ENCODE measurements at regions not wholly inside any gene's neighbourhood (a gene's known extent, or its start where the extent isn't known, plus 50 kb on each side); places are given as distances from the start of the nearest gene placed in this dataset.

DNA sequence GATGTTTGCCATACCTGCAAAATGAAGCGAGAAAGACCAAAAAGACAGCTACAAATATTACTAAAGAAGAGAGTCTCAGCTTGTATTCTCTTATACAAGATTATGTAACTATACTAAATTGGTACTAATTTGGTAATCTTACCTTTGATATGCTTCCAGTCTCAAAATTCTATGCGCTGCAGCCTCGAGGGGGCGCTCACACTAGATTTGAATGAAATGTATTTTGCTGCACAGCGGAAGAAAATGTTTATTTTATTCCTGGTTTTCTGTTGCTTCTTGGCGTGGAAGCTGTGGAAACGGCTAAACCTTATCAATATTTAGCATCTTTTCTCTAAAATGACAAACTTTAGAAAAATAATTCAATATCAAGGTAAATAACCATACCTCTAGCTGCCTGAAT lies 267.0 kb upstream of the NUDT12 start:
- Histone ChIP-seq H3K9me3 (ENCODE audit: low read length) (no peaks in the 10 kb centered on the region), H3K27ac (ENCODE audit: low read depth, low read length) (no peak overlapping the region), H3K4me1 (ENCODE audit: insufficient read depth, low read length) (no peaks in the 10 kb centered on the region), H3K27me3 (ENCODE audit: insufficient read depth, low read length, poor library complexity, severe bottlenecking) (no peaks in the 10 kb centered on the region), H3K4me3 (ENCODE audit: low read length) (no peak overlapping the region), H3K36me3 (ENCODE audit: insufficient read depth, low read length) (no peaks in the 10 kb centered on the region)
- H3K36me3 Mint-ChIP-seq = no peaks in the 10 kb centered on the region
- H3K4me1 Mint-ChIP-seq = no peaks in the 10 kb centered on the region
- H3K27me3 Mint-ChIP-seq = no peaks in the 10 kb centered on the region
- H3K9me3 Mint-ChIP-seq = peaks cover 4 to 16% (median 9%) of the 10 kb centered on the region in 5 donors
- POLR2A ChIA-PET = no interaction called here
- no peak for DNase-seq
- no peak overlapping the region for H3K4me3 Mint-ChIP-seq
- CTCF ChIA-PET = no interaction called here
- no peak overlapping the region for H3K27ac Mint-ChIP-seq

- H3K36me3 ChIP-seq (ENCODE audit: insufficient read depth, low read length) = no peaks in the 10 kb centered on the region
- CTCF ChIA-PET = no interaction called here
- POLR2A ChIA-PET = no interaction called here
- Mint-ChIP-seq H3K4me3 (no peak overlapping the region), H3K36me3 (no peaks in the 10 kb centered on the region), H3K27me3 (no peaks in the 10 kb centered on the region), H3K27ac (no peak overlapping the region), H3K4me1 (no peaks in the 10 kb centered on the region), H3K9me3 (peaks cover 1 to 13% (median 7%) of the 10 kb centered on the region in 5 donors)
- no peaks in the 10 kb centered on the region for H3K27me3 ChIP-seq (ENCODE audit: insufficient read depth, low read length, poor library complexity, severe bottlenecking)
- H3K27ac ChIP-seq (ENCODE audit: low read depth, low read length) = no peak overlapping the region
- DNase-seq = no peak
- no peaks in the 10 kb centered on the region for H3K9me3 ChIP-seq (ENCODE audit: low read length)
- H3K4me1 ChIP-seq (ENCODE audit: insufficient read depth, low read length) = no peaks in the 10 kb centered on the region
- H3K4me3 ChIP-seq (ENCODE audit: low read length) = no peak overlapping the region
These were observed 265.4 kb upstream of the NUDT12 start for GRCh38 chr5:103827976-103828375.

DNA sequence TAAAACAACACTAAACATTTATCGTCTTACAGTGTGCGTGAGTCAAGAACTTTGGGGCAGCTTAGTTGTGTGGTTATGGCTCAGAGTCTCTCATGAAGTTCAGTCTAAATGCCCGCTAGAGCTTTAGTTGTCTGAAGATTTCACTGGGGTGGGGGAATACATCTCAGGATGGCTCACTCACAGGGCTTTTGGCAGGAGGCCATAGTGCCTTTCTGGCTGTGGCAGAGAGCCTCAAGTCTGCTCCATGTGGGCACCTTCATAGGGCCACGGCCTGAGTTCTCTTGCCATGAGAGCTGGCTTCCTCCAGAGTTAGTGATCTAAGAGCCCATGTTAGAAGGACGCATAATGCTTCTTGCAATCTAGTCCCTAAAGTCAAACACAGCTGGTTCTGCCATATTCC lies 258.8 kb upstream of the NUDT12 start:
- Mint-ChIP-seq H3K9me3 (peaks cover 2 to 10% (median 4%) of the 10 kb centered on the region in 5 donors), H3K4me1 (no peaks in the 10 kb centered on the region), H3K27ac (no peak overlapping the region), H3K36me3 (no peaks in the 10 kb centered on the region), H3K4me3 (no peak overlapping the region), H3K27me3 (no peaks in the 10 kb centered on the region)
- Histone ChIP-seq H3K4me1 (ENCODE audit: insufficient read depth, low read length) (no peaks in the 10 kb centered on the region), H3K9me3 (ENCODE audit: low read length) (no peaks in the 10 kb centered on the region), H3K36me3 (ENCODE audit: insufficient read depth, low read length) (no peaks in the 10 kb centered on the region), H3K27me3 (ENCODE audit: insufficient read depth, low read length, poor library complexity, severe bottlenecking) (no peaks in the 10 kb centered on the region), H3K27ac (ENCODE audit: low read depth, low read length) (no peak overlapping the region), H3K4me3 (ENCODE audit: low read length) (no peak overlapping the region)
- no peak for DNase-seq
- ChIA-PET CTCF (no interaction called here), POLR2A (no interaction called here)

- Histone ChIP-seq H3K9me3 (ENCODE audit: low read length) (no peaks in the 10 kb centered on the region), H3K36me3 (ENCODE audit: insufficient read depth, low read length) (no peaks in the 10 kb centered on the region), H3K27ac (ENCODE audit: low read depth, low read length) (no peak overlapping the region), H3K27me3 (ENCODE audit: insufficient read depth, low read length, poor library complexity, severe bottlenecking) (no peaks in the 10 kb centered on the region), H3K4me1 (ENCODE audit: insufficient read depth, low read length) (no peaks in the 10 kb centered on the region), H3K4me3 (ENCODE audit: low read length) (no peak overlapping the region)
- CTCF ChIA-PET = no interaction called here
- H3K4me1 Mint-ChIP-seq = no peaks in the 10 kb centered on the region
- peaks cover 0 to 2% of the 10 kb centered on the region in 2 donors for H3K27me3 Mint-ChIP-seq
- POLR2A ChIA-PET = no interaction called here
- no peaks in the 10 kb centered on the region for H3K36me3 Mint-ChIP-seq
- DNase-seq = no peak
- H3K4me3 Mint-ChIP-seq = no peak overlapping the region
- no peak overlapping the region for H3K27ac Mint-ChIP-seq
- peaks cover 0 to 4% (median 0%) of the 10 kb centered on the region in 5 donors for H3K9me3 Mint-ChIP-seq
These were observed 246.0 kb upstream of the NUDT12 start for GRCh38 chr5:103808464-103809106.

GRCh38 chr5:103804711-103805110 lies 242.1 kb upstream of the NUDT12 start:
- Histone ChIP-seq H3K27me3 (ENCODE audit: insufficient read depth, low read length, poor library complexity, severe bottlenecking) (no peaks in the 10 kb centered on the region), H3K4me3 (ENCODE audit: low read length) (no peak overlapping the region), H3K36me3 (ENCODE audit: insufficient read depth, low read length) (no peaks in the 10 kb centered on the region), H3K27ac (ENCODE audit: low read depth, low read length) (no peak overlapping the region), H3K9me3 (ENCODE audit: low read length) (no peaks in the 10 kb centered on the region), H3K4me1 (ENCODE audit: insufficient read depth, low read length) (no peaks in the 10 kb centered on the region)
- no peak overlapping the region for H3K4me3 Mint-ChIP-seq
- no peaks in the 10 kb centered on the region for H3K4me1 Mint-ChIP-seq
- no peak for DNase-seq
- ChIA-PET POLR2A (no interaction called here), CTCF (no interaction called here)
- H3K27ac Mint-ChIP-seq = no peak overlapping the region
- H3K9me3 Mint-ChIP-seq = peaks cover 0 to 5% (median 0%) of the 10 kb centered on the region in 5 donors
- no peaks in the 10 kb centered on the region for H3K27me3 Mint-ChIP-seq
- H3K36me3 Mint-ChIP-seq = no peaks in the 10 kb centered on the region

DNA sequence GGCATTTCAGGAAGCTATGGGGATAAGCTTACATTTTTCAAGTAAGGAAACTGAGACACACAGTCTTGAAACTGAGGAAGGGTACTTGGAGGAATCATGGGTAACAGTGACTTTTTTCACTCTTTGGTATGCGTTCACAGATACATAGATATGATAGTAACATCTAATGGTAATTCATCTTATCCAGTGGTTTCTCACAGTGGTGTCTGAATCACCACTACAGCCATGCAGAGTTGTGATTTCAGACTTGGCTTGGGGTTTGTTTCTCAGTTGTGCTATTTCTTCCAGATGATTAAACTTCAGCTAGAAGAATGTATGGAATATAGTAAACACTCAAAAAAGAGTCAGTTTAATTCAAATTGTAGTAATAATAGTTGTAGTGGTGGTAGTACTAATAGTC lies 239.1 kb upstream of the NUDT12 start:
- no peaks in the 10 kb centered on the region for H3K36me3 ChIP-seq (ENCODE audit: insufficient read depth, low read length)
- Mint-ChIP-seq H3K27me3 (peaks cover 0 to 1% of the 10 kb centered on the region in 2 donors), H3K9me3 (peaks cover 0 to 11% (median 4%) of the 10 kb centered on the region in 5 donors), H3K4me1 (no peaks in the 10 kb centered on the region), H3K27ac (no peak overlapping the region), H3K36me3 (no peaks in the 10 kb centered on the region), H3K4me3 (no peak overlapping the region)
- CTCF ChIA-PET = no interaction called here
- H3K4me1 ChIP-seq (ENCODE audit: insufficient read depth, low read length) = no peaks in the 10 kb centered on the region
- POLR2A ChIA-PET = no interaction called here
- H3K9me3 ChIP-seq (ENCODE audit: low read length) = no peaks in the 10 kb centered on the region
- H3K27me3 ChIP-seq (ENCODE audit: insufficient read depth, low read length, poor library complexity, severe bottlenecking) = no peaks in the 10 kb centered on the region
- H3K27ac ChIP-seq (ENCODE audit: low read depth, low read length) = no peak overlapping the region
- DNase-seq = no peak
- no peak overlapping the region for H3K4me3 ChIP-seq (ENCODE audit: low read length)

- Histone ChIP-seq H3K4me1 (ENCODE audit: insufficient read depth, low read length) (no peaks in the 10 kb centered on the region), H3K27ac (ENCODE audit: low read depth, low read length) (no peak overlapping the region), H3K27me3 (ENCODE audit: insufficient read depth, low read length, poor library complexity, severe bottlenecking) (no peaks in the 10 kb centered on the region), H3K4me3 (ENCODE audit: low read length) (no peak overlapping the region), H3K36me3 (ENCODE audit: insufficient read depth, low read length) (no peaks in the 10 kb centered on the region), H3K9me3 (ENCODE audit: low read length) (no peaks in the 10 kb centered on the region)
- ChIA-PET CTCF (no interaction called here), POLR2A (no interaction called here)
- DNase-seq = no peak
- peaks cover 0 to 11% (median 4%) of the 10 kb centered on the region in 5 donors for H3K9me3 Mint-ChIP-seq
- no peaks in the 10 kb centered on the region for H3K4me1 Mint-ChIP-seq
- H3K27me3 Mint-ChIP-seq = peaks cover 0 to 1% of the 10 kb centered on the region in 2 donors
- H3K27ac Mint-ChIP-seq = no peak overlapping the region
- H3K36me3 Mint-ChIP-seq = no peaks in the 10 kb centered on the region
- H3K4me3 Mint-ChIP-seq = no peak overlapping the region
These were observed 238.3 kb upstream of the NUDT12 start for GRCh38 chr5:103800741-103801495.

GRCh38 chr5:103793595-103794182 lies 231.1 kb upstream of the NUDT12 start:
- no peak for DNase-seq
- no peak overlapping the region for H3K4me3 ChIP-seq (ENCODE audit: low read length)
- ChIA-PET POLR2A (no interaction called here), CTCF (no interaction called here)
- H3K9me3 ChIP-seq (ENCODE audit: low read length) = peaks cover 6% of the 10 kb centered on the region
- H3K36me3 ChIP-seq (ENCODE audit: insufficient read depth, low read length) = no peaks in the 10 kb centered on the region
- H3K4me3 Mint-ChIP-seq = no peak overlapping the region
- H3K4me1 ChIP-seq (ENCODE audit: insufficient read depth, low read length) = no peaks in the 10 kb centered on the region
- H3K9me3 Mint-ChIP-seq = peaks cover 20 to 41% (median 37%) of the 10 kb centered on the region in 5 donors
- H3K27me3 Mint-ChIP-seq = peaks cover 0 to 1% of the 10 kb centered on the region in 2 donors
- H3K4me1 Mint-ChIP-seq = no peaks in the 10 kb centered on the region
- no peak overlapping the region for H3K27ac ChIP-seq (ENCODE audit: low read depth, low read length)
- H3K27ac Mint-ChIP-seq = no peak overlapping the region
- H3K27me3 ChIP-seq (ENCODE audit: insufficient read depth, low read length, poor library complexity, severe bottlenecking) = no peaks in the 10 kb centered on the region
- no peaks in the 10 kb centered on the region for H3K36me3 Mint-ChIP-seq

All from CD8-positive, alpha-beta memory T cell (primary cell).